CD4-positive, alpha-beta T cell (primary cell): ENCODE measurements at regions not wholly inside any gene's neighbourhood (a gene's known extent, or its start where the extent isn't known, plus 50 kb on each side); places are given as distances from the start of the nearest gene placed in this dataset.

Experiments used
- ATAC-seq: fragments of 200-7000 bp; cut with Tn5 transposase; one replicate; pipeline ENCODE4 v1.10.0; 2022; ENCODE audit warnings: mild to moderate bottlenecking; ENCODE audit not compliant: poor library complexity
- CTCF ChIA-PET: fragments of 350-600 bp; sonication (Branson Sonifier 250); formaldehyde crosslinking; loops from one replicate; lab custom pipeline; 2021; ENCODE audit warnings: antibody characterized with exemption, inconsistent platforms; lab: Charles Lee
- POLR2A ChIA-PET: fragments of 350-600 bp; sonication (Branson Sonifier 250); formaldehyde crosslinking; loops from one replicate; lab custom pipeline; 2021; ENCODE audit warnings: antibody characterized with exemption, inconsistent platforms; lab: Charles Lee
- DNase-seq, 14 experiments: peaks; one replicate each; pipeline ENCODE4 v3.0.0-alpha.2; 2013 to 2020; ENCODE audit warnings: mixed read lengths in 2 of 14
- H3K27ac ChIP-seq, 2 donors: one replicate each; pipeline versions ENCODE4 v1.5.1 to v1.7.0; 2013; ENCODE audit warnings: low read length in 2 of 2, low read depth in 1 of 2, mild to moderate bottlenecking in 1 of 2
- H3K27me3 ChIP-seq, 2 experiments: 1 replicate in 1 of 2; 2 replicates in 1 of 2; pipeline versions ENCODE4 v1.6.1 to v1.7.0; 2013; ENCODE audit warnings: low read length in 2 of 2, control low read depth in 1 of 2, mild to moderate bottlenecking in 1 of 2, moderate library complexity in 1 of 2; ENCODE audit not compliant: insufficient read depth in 2 of 2, control insufficient read depth in 1 of 2
- H3K36me3 ChIP-seq: one replicate; pipeline ENCODE4 v1.6.1; 2013; ENCODE audit warnings: low read length, control low read depth; ENCODE audit not compliant: insufficient read depth
- H3K4me1 ChIP-seq: one replicate; pipeline ENCODE4 v1.6.1; 2013; ENCODE audit warnings: low read length, control low read depth; ENCODE audit not compliant: insufficient read depth
- H3K4me3 ChIP-seq: one replicate; pipeline ENCODE4 v1.5.1; 2013; ENCODE audit warnings: mild to moderate bottlenecking, low read length, moderate library complexity
- H3K9me3 ChIP-seq, 2 experiments: 1 replicate in 1 of 2; 2 replicates in 1 of 2; pipeline versions ENCODE4 v1.6.1 to v1.7.0; 2013; ENCODE audit warnings: low read length in 2 of 2, mild to moderate bottlenecking in 2 of 2, control low read depth in 1 of 2, moderate library complexity in 1 of 2; ENCODE audit not compliant: control insufficient read depth in 1 of 2, insufficient read depth in 1 of 2
- H3K27ac Mint-ChIP-seq: one replicate; pipeline ENCODE4 v1.8.0; 2020; ENCODE audit warnings: mixed read lengths
- H3K27me3 Mint-ChIP-seq: one replicate; pipeline ENCODE4 v1.8.0; 2021; ENCODE audit warnings: mixed read lengths
- H3K36me3 Mint-ChIP-seq: one replicate; pipeline ENCODE4 v1.8.0; 2021; ENCODE audit warnings: low read depth, mixed read lengths
- H3K4me1 Mint-ChIP-seq: one replicate; pipeline ENCODE4 v1.8.0; 2021; ENCODE audit warnings: low read depth, mixed read lengths
- H3K4me3 Mint-ChIP-seq: one replicate; pipeline ENCODE4 v1.8.0; 2020; ENCODE audit warnings: mild to moderate bottlenecking, mixed read lengths
- H3K9me3 Mint-ChIP-seq: one replicate; pipeline ENCODE4 v1.8.0; 2020; ENCODE audit warnings: mixed read lengths
- CTCF ChIP-seq: fragments of 200-600 bp; IDR thresholded peaks from one replicate; pipeline ENCODE4 v1.8.0; 2022; ENCODE audit warnings: antibody characterized with exemption, mild to moderate bottlenecking
- intact Hi-C, 2 experiments: fragments of 100-400 bp; cut with DNase I in 1 of 2; cut with micrococcal nuclease in 1 of 2; formaldehyde crosslinking; loops; one replicate each; pipeline versions ENCODE4 v1.15.1 to v1.9.0; 2023 to 2025; cut with DNase I, micrococcal nuclease

GRCh38 chrX:128105659-128106058 is 53.5 kb upstream of the ACTRT1 start:
- Histone ChIP-seq H3K4me3 (no peak overlapping the region), H3K27me3 (no peaks in the 10 kb centered on the region), H3K36me3 (no peaks in the 10 kb centered on the region), H3K4me1 (no peaks in the 10 kb centered on the region), H3K27ac (no peak overlapping the region), H3K9me3 (no peaks in the 10 kb centered on the region)
- TF ChIP-seq CTCF, result no peak
- Mint-ChIP-seq H3K27me3 (no peaks in the 10 kb centered on the region), H3K9me3 (no peaks in the 10 kb centered on the region), H3K4me1 (no peaks in the 10 kb centered on the region), H3K27ac (no peak overlapping the region), H3K4me3 (no peak overlapping the region), H3K36me3 (no peaks in the 10 kb centered on the region)
- ATAC-seq (no peak), DNase-seq (no peak)
- intact Hi-C loops, result no loop called here
- POLR2A ChIA-PET, result no interaction called here
- CTCF ChIA-PET, result no interaction called here
